IMR-90 (cell line): ENCODE measurements at regions not wholly inside any gene's neighbourhood (a gene's known extent, or its start where the extent isn't known, plus 50 kb on each side); places are given as distances from the start of the nearest gene placed in this dataset.

Source experiments
- ATAC-seq: fragments of 200-7000 bp; cut with Tn5 transposase; 2 replicates; pipeline ENCODE4 v1.9.1; 2020; ENCODE audit warnings: low read depth, mild to moderate bottlenecking, moderate library complexity
- BruUV-seq: library from RNA; stranded (reverse); fragments of 400-500 nt; replicated peaks from 2 replicates; lab custom pipeline; 2021; lab: Mats Ljungman, UMichigan
- CTCF ChIA-PET: fragments of 300-600 bp; formaldehyde crosslinking; extraction: SDS; loops from one replicate; lab custom pipeline; 2021; ENCODE audit warnings: antibody characterized with exemption; lab: Yijun Ruan, JAX
- POLR2A ChIA-PET: fragments of 300-600 bp; sonication (Branson Sonifier 250); formaldehyde crosslinking; loops from one replicate; lab custom pipeline; 2022; ENCODE audit warnings: antibody characterized with exemption; ENCODE audit not compliant: unreplicated experiment; lab: Charles Lee
- DNase-seq: peaks from one replicate; pipeline ENCODE4 v3.0.0; 2013
- H2AFZ ChIP-seq: replicated peaks from 2 replicates; pipeline ENCODE3; 2013; ENCODE audit warnings: low read length, mild to moderate bottlenecking; ENCODE audit not compliant: poor library complexity
- H2AK5ac ChIP-seq: 2 replicates; pipeline ENCODE4 v1.6.1; 2013; ENCODE audit warnings: low read depth, low read length, inconsistent platforms
- H2AK9ac ChIP-seq: replicated peaks from 2 replicates; pipeline ENCODE3; 2013; ENCODE audit warnings: mild to moderate bottlenecking, low read depth, low read length, moderate library complexity; ENCODE audit not compliant: poor library complexity
- H2BK120ac ChIP-seq: 2 replicates; pipeline ENCODE4 v1.6.1; 2013; ENCODE audit warnings: low read depth, low read length, inconsistent platforms
- H2BK15ac ChIP-seq: 3 replicates; pipeline ENCODE4 v1.6.1; 2013; ENCODE audit warnings: low read depth, low read length, inconsistent platforms
- H2BK20ac ChIP-seq: 2 replicates; pipeline ENCODE4 v1.6.1; 2013; ENCODE audit warnings: low read depth, mild to moderate bottlenecking, inconsistent platforms, low read length, moderate library complexity
- H2BK5ac ChIP-seq: 2 replicates; pipeline ENCODE4 v1.6.1; 2013; ENCODE audit warnings: mild to moderate bottlenecking, low read depth, low read length, inconsistent platforms; ENCODE audit not compliant: poor library complexity, severe bottlenecking
- H3K14ac ChIP-seq: replicated peaks from 2 replicates; pipeline ENCODE4 v1.6.1; 2013; ENCODE audit warnings: low read depth, low read length, inconsistent platforms
- H3K18ac ChIP-seq: 2 replicates; pipeline ENCODE4 v1.6.1; 2013; ENCODE audit warnings: low read depth, low read length, control low read depth
- H3K23ac ChIP-seq: 2 replicates; pipeline ENCODE4 v1.6.1; 2013; ENCODE audit warnings: low read depth, low read length, inconsistent platforms
- H3K27ac ChIP-seq: 2 replicates; pipeline ENCODE4 v1.5.1; 2013; ENCODE audit warnings: mild to moderate bottlenecking, control low read depth, low read length; ENCODE audit not compliant: insufficient read depth
- H3K27me3 ChIP-seq: 2 replicates; pipeline ENCODE4 v1.6.1; 2013; ENCODE audit warnings: low read length; ENCODE audit not compliant: control insufficient read depth, insufficient read depth
- H3K36me3 ChIP-seq: 2 replicates; pipeline ENCODE4 v1.6.1; 2013; ENCODE audit warnings: low read length, mixed read lengths; ENCODE audit not compliant: control insufficient read depth, insufficient read depth
- H3K4ac ChIP-seq: 2 replicates; pipeline ENCODE4 v1.6.1; 2013; ENCODE audit warnings: low read depth, low read length, inconsistent platforms
- H3K4me1 ChIP-seq: 2 replicates; pipeline ENCODE4 v1.6.1; 2013; ENCODE audit warnings: low read length, mixed read lengths; ENCODE audit not compliant: control insufficient read depth, insufficient read depth
- H3K4me2 ChIP-seq: 2 replicates; pipeline ENCODE4 v1.6.1; 2013; ENCODE audit warnings: low read depth, mild to moderate bottlenecking, control low read depth, low read length, moderate library complexity
- H3K4me3 ChIP-seq: 2 replicates; pipeline ENCODE4 v1.5.1; 2013; ENCODE audit warnings: low read depth, mild to moderate bottlenecking, control low read depth, low read length, moderate library complexity; ENCODE audit not compliant: insufficient read depth
- H3K56ac ChIP-seq: 2 replicates; pipeline ENCODE4 v1.6.1; 2013; ENCODE audit warnings: low read length, inconsistent platforms; ENCODE audit not compliant: insufficient read depth; ENCODE audit errors: extremely low read depth
- H3K79me1 ChIP-seq, 2 experiments: 2 replicates each; pipeline ENCODE4 v1.6.1; 2013; ENCODE audit warnings: low read length in 2 of 2, inconsistent platforms in 1 of 2, low read depth in 1 of 2
- H3K9ac ChIP-seq: 2 replicates; pipeline ENCODE4 v1.6.1; 2013; ENCODE audit warnings: low read depth, low read length, control low read depth
- H3K9me1 ChIP-seq: 2 replicates; pipeline ENCODE4 v1.6.1; 2013; ENCODE audit warnings: low read length, inconsistent platforms; ENCODE audit not compliant: insufficient read depth
- H3K9me3 ChIP-seq: 2 replicates; pipeline ENCODE4 v1.6.1; 2013; ENCODE audit warnings: low read length; ENCODE audit not compliant: control insufficient read depth, insufficient read depth
- H4K20me1 ChIP-seq: 2 replicates; pipeline ENCODE4 v1.6.1; 2013; ENCODE audit warnings: low read length, inconsistent platforms; ENCODE audit not compliant: insufficient read depth
- H4K5ac ChIP-seq: 2 replicates; pipeline ENCODE4 v1.6.1; 2013; ENCODE audit warnings: mild to moderate bottlenecking, low read depth, low read length, control low read depth
- H4K8ac ChIP-seq, 2 experiments: 2 replicates each; pipeline ENCODE4 v1.6.1; 2013; ENCODE audit warnings: low read depth in 2 of 2, low read length in 2 of 2, control low read depth in 1 of 2, inconsistent platforms in 1 of 2
- H4K91ac ChIP-seq: 2 replicates; pipeline ENCODE4 v1.6.1; 2013; ENCODE audit warnings: low read depth, low read length, inconsistent platforms; ENCODE audit not compliant: insufficient read depth
- CEBPB ChIP-seq: IDR thresholded peaks from 2 replicates; pipeline ENCODE4 v1.6.1; 2012; ENCODE audit warnings: low read depth, low read length, improper control_type of control experiment
- CHD1 ChIP-seq: IDR thresholded peaks from 2 replicates; pipeline ENCODE4 v1.6.1; 2012; ENCODE audit warnings: low read depth, low read length, improper control_type of control experiment
- FOS ChIP-seq: fragments of 150-350 bp; IDR thresholded peaks from 2 replicates; pipeline ENCODE4 v1.6.1; 2016; ENCODE audit warnings: low read depth, low read length
- MAFK ChIP-seq: IDR thresholded peaks from 2 replicates; pipeline ENCODE4 v1.6.1; 2012; ENCODE audit warnings: low read depth, low read length, improper control_type of control experiment
- MAZ ChIP-seq: IDR thresholded peaks from 2 replicates; pipeline ENCODE4 v1.6.1; 2012; ENCODE audit warnings: low read depth, mild to moderate bottlenecking, low read length, improper control_type of control experiment, moderate library complexity, borderline replicate concordance
- MXI1 ChIP-seq: IDR thresholded peaks from 2 replicates; pipeline ENCODE4 v1.6.1; 2012; ENCODE audit warnings: low read depth, mild to moderate bottlenecking, low read length, moderate library complexity, borderline replicate concordance
- POLR2A ChIP-seq: IDR thresholded peaks from 2 replicates; pipeline ENCODE4 v1.6.1; 2012; ENCODE audit warnings: mild to moderate bottlenecking, low read depth, low read length
- RCOR1 ChIP-seq: IDR thresholded peaks from 2 replicates; pipeline ENCODE4 v1.6.1; 2012; ENCODE audit warnings: mild to moderate bottlenecking, low read length, improper control_type of control experiment; ENCODE audit not compliant: insufficient replicate concordance
- WGBS, 2 experiments: methylation state at CpG; one replicate each; pipeline versions ENCODE4 v1.1.5 to v1.1.7; 2013; ENCODE audit warnings: missing lambda C conversion rate in 2 of 2; ENCODE audit not compliant: insufficient read length in 1 of 2; ENCODE audit errors: extremely low coverage in 2 of 2; 5-methylcytosine and 5-hydroxymethylcytosine counted together
- dilution Hi-C: fragments of 300-500 bp; cut with HindIII; formaldehyde crosslinking; loops from one replicate; pipeline ENCODE4 v1.14.3; 2018; ENCODE audit warnings: low sequenced_read_pairs; ENCODE audit not compliant: unreplicated experiment
- in situ Hi-C: fragments of 300-500 bp; cut with MboI; formaldehyde crosslinking; loops from 3 replicates; pipeline ENCODE4 v1.14.3; 2019; ENCODE audit warnings: low sequenced_read_pairs, inconsistent platforms, mixed read lengths
- intact Hi-C: fragments of 100-400 bp; cut with micrococcal nuclease; formaldehyde crosslinking; loops from 2 replicates; pipeline ENCODE4 v1.10.0; 2022

GRCh38 chr22:34303656-34304055, 383.4 kb upstream of the LARGE1 start:
- POLR2A ChIA-PET = no interaction called here
- Histone ChIP-seq H3K36me3 (no peaks in the 10 kb centered on the region), H3K4ac (no peak overlapping the region), H2BK20ac (no peak overlapping the region), H3K4me1 (no peaks in the 10 kb centered on the region), H3K9ac (no peak overlapping the region), H3K18ac (no peak overlapping the region), H4K20me1 (no peaks in the 10 kb centered on the region), H3K27me3 (no peaks in the 10 kb centered on the region), H2BK5ac (no peak overlapping the region), H2AFZ (no peak overlapping the region), H3K14ac (no peak overlapping the region), H2BK15ac (no peak overlapping the region), H3K9me3 (peaks cover 19% of the 10 kb centered on the region), H3K23ac (no peak overlapping the region), H4K5ac (no peak overlapping the region), H3K27ac (no peak overlapping the region), H2BK120ac (no peak overlapping the region), H4K91ac (no peak overlapping the region), H2AK9ac (no peak overlapping the region), H3K79me1 (no peaks in the 10 kb centered on the region), H3K9me1 (no peaks in the 10 kb centered on the region), H2AK5ac (no peak overlapping the region), H3K4me3 (no peak overlapping the region), H3K56ac (no peak overlapping the region), H4K8ac (no peak overlapping the region), H3K4me2 (no peak overlapping the region)
- CTCF ChIA-PET = interaction anchor here (0.6 kb wide), 1 partner anchor 12 kb away, joined by 3 read pairs; no protein-coding TSS in a partner anchor
- BruUV-seq = no TSS peak
- no peak for ATAC-seq
- TF ChIP-seq MXI1 (no peak), FOS (no peak), CHD1 (no peak), MAFK (no peak), CEBPB (no peak), RCOR1 (no peak), POLR2A (no peak), MAZ (no peak)
- dilution Hi-C loops (no loop called here), in situ Hi-C loops (no loop called here), intact Hi-C loops (no loop called here)
- WGBS, 2 experiments = 60% methylated on average over 1 of the region's 3 CpGs; no CpG with 5 or more reads in 1 of the 2 experiments
- no peak for DNase-seq
